ENCODE measurements at regions not wholly inside any gene's neighbourhood (a gene's known extent, or its start where the extent isn't known, plus 50 kb on each side); places are given as distances from the start of the nearest gene placed in this dataset.
"Not testable (repeated sequence)": the region's sequence is repeated elsewhere in the genome, so short reads cannot be mapped to it uniquely, and the experiment has no call there.

DNA sequence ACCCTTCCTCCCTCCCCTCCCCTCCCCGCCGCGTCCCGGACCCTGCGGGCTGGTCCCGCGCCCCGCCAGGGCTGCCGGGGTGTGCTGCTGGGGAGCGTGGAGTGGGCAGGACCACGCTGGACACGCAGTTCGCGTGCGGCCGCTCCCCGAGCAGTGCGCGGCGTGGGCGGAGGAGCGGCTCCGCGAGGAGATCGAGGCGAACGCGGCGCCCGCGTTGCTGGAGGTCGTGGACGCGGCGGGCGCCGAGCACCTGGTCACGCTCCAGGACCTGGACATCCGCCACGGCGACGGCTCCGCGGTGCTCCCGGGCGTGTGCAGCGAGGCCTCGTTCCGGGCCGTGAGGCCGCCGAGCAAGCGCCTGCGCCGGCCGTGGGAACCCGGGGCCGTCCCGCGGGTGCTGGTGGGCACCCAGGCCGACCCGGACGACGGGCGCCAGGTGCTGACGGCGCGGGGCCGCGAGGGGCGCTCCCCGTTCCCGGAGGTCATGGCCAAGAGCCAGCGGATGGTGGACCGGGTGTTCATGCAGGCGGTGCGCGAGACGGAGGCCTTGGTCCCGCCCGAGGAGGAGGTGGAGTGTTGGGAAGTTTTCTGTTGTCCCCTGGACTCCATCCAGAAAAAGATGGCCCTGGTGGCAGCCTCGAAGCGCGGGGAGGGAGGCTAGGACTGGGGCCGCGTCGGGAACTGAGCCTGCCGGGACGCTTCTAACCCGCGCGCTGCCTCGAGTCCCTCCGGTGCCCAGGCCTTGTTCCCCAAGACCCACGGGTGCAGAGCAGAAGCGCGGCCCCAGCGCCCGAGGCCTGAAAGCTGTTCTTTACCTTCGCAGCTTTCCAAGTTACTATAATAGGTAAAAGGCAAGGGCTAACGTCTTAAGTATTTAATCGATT lies 54.7 kb upstream of the EIF5 start:
- H3K27me3 ChIP-seq (ENCODE audit: control insufficient read depth, insufficient read depth, low read length) = peaks cover 40% of the 10 kb centered on the region
- H3K4me3 ChIP-seq (ENCODE audit: low read depth, low read length) = peak overlapping the region; percentile 49
- no peaks in the 10 kb centered on the region for H3K9me3 ChIP-seq (ENCODE audit: control insufficient read depth, insufficient read depth, low read length)
- H3K36me3 ChIP-seq (ENCODE audit: control insufficient read depth, insufficient read depth, low read length) = no peaks in the 10 kb centered on the region
- H3K4me1 ChIP-seq (ENCODE audit: control insufficient read depth, insufficient read depth, low read length) = peaks cover 8% of the 10 kb centered on the region
- no peak overlapping the region for H3K9ac ChIP-seq (ENCODE audit: low read depth, low read length)

DNA sequence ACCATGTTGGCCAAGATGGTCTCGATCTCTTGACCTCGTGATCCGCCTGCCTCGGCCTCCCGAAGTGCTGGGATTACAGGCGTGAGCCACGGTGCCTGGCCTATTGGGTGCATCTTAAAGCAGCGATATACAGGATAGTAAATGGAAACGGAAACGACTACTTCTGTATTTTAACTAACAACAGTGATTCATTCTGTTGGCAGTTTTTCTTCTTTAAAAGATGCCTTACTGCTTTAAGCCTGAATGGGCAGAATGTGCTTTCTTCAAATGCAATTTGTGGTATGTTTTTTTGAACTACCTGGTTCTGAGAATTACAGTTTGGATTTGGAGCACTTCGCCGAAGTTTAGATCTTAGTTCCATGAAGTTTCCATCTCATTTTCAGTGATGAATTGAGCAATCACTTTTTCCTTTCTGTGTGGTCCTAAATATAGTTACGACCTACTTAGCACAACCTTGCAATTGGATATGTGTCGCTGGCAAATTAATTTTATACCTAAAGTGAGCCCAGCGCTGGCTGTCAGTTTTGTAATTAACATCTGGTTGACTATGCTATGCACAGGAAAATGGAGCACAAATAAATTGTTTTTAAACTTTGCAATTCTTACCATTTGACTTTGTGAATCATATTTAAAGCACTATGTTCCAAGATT lies 53.6 kb upstream of the EIF5 start:
- no peaks in the 10 kb centered on the region for H3K9me3 ChIP-seq (ENCODE audit: control insufficient read depth, insufficient read depth, low read length)
- H3K4me1 ChIP-seq (ENCODE audit: control insufficient read depth, insufficient read depth, low read length) = peaks cover 14% of the 10 kb centered on the region
- no peak overlapping the region for H3K4me3 ChIP-seq (ENCODE audit: low read depth, low read length)
- no peaks in the 10 kb centered on the region for H3K36me3 ChIP-seq (ENCODE audit: control insufficient read depth, insufficient read depth, low read length)
- H3K27me3 ChIP-seq (ENCODE audit: control insufficient read depth, insufficient read depth, low read length) = peaks cover 30% of the 10 kb centered on the region
- H3K9ac ChIP-seq (ENCODE audit: low read depth, low read length) = no peak overlapping the region

DNA sequence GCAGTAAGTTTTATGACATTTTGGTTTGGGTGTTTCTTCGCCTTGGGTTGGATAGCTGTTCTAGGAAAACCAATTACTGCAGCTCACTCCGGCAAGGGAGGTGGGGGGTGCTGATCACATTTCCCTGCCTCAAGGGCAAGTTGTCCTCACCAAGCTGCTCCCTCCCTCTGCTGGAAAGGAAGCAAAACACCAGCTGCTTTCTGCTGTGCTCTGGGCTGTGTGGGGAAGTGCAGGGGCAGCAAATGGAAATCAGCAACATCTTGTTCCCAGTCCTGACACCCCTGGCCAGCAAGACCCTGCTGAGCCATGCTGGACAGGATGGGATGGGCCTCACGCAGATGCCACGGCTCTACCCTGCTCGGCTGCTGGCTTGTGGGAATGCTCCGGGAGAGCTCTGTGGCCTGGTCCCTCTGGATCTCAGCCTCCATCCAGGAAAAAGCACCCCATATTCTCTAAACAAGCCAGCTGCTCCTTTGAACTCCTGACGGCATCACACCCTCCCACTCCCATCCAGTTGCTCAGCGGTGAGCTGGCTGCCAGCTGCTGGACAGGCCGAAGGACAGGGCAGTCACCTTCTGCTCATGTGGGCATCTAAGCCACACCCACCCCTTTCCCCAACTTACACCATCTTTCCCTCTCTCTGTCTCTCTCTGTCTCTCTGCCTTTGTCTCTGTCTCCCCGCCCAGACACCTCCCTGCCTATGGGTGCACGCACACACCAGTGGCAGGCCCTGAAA lies 52.4 kb upstream of the EIF5 start:
- Histone ChIP-seq H3K4me3 (ENCODE audit: low read depth, low read length) (no peak overlapping the region), H3K36me3 (ENCODE audit: control insufficient read depth, insufficient read depth, low read length) (no peaks in the 10 kb centered on the region), H3K4me1 (ENCODE audit: control insufficient read depth, insufficient read depth, low read length) (peaks cover 14% of the 10 kb centered on the region), H3K9ac (ENCODE audit: low read depth, low read length) (no peak overlapping the region), H3K9me3 (ENCODE audit: control insufficient read depth, insufficient read depth, low read length) (no peaks in the 10 kb centered on the region), H3K27me3 (ENCODE audit: control insufficient read depth, insufficient read depth, low read length) (peaks cover 21% of the 10 kb centered on the region)

DNA sequence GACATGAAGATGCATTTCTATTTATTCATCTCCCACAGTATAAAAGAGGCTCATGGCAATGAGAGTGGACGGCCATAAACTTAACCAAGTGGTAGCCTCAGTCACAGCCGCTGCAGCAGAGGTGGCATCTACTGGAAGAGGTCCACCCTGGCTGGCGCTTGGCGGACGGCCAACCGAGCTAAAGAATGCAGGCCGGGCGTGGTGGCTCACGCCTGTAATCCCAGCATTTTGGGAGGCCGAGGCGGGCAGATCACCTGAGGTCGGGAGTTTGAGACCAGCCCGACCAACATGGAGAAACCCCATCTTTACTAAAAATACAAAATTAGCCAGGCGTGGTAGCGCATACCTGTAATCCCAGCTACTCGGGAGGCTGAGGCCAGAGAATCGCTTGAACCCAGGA lies 51.7 kb upstream of the EIF5 start:
- not testable (repeated sequence) for H3K9ac ChIP-seq (ENCODE audit: low read depth, low read length); H3K9me3 ChIP-seq (ENCODE audit: control insufficient read depth, insufficient read depth, low read length); H3K36me3 ChIP-seq (ENCODE audit: control insufficient read depth, insufficient read depth, low read length); H3K4me3 ChIP-seq (ENCODE audit: low read depth, low read length)
- Histone ChIP-seq H3K27me3 (ENCODE audit: control insufficient read depth, insufficient read depth, low read length) (peaks cover 18% of the 10 kb centered on the region), H3K4me1 (ENCODE audit: control insufficient read depth, insufficient read depth, low read length) (peaks cover 14% of the 10 kb centered on the region)

DNA sequence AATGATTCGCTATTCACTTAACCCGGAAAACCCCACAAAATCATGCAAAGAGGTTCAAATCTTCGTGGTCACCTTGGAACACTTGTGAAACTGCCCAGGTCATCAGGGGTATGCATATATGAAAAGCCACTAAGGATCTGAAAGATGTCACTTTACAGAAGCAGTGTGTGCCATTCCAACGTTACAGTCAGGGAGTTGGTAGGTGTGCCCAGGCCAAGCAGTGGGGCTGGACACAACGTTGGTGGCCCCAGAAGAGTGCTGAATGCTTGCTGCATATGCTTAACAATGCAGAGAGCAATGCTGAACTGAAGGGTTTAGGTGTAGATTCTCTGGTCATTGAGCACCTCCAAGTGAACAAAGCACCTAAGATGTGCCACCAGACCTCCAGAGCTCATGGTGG lies 51.1 kb upstream of the EIF5 start:
- H3K36me3 ChIP-seq (ENCODE audit: control insufficient read depth, insufficient read depth, low read length) = no peaks in the 10 kb centered on the region
- H3K4me3 ChIP-seq (ENCODE audit: low read depth, low read length) = no peak overlapping the region
- H3K27me3 ChIP-seq (ENCODE audit: control insufficient read depth, insufficient read depth, low read length) = peaks cover 13% of the 10 kb centered on the region
- no peaks in the 10 kb centered on the region for H3K9me3 ChIP-seq (ENCODE audit: control insufficient read depth, insufficient read depth, low read length)
- no peak overlapping the region for H3K9ac ChIP-seq (ENCODE audit: low read depth, low read length)
- H3K4me1 ChIP-seq (ENCODE audit: control insufficient read depth, insufficient read depth, low read length) = peaks cover 14% of the 10 kb centered on the region

DNA sequence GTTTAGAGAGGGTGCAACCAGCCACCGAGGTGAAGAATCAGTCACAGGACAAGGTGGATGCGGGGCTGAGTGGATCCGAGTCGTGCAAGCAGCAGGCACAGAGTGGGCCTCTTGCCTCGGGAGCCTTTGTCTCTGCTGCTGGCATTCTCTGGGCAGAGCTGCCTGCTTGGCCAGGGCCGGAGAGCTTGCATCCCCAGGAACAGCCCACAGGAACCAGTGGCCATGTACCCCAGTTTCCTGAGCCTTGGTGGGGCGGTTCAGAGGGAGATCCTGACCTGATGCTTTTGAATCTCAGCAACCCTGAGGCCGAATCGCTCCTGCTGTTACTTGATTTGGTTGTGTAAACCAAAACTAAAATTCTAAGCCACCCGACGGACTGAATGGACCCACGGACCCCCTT lies 50.1 kb upstream of the EIF5 start:
- H3K4me3 ChIP-seq (ENCODE audit: low read depth, low read length) = no peak overlapping the region
- peaks cover 14% of the 10 kb centered on the region for H3K4me1 ChIP-seq (ENCODE audit: control insufficient read depth, insufficient read depth, low read length)
- H3K9ac ChIP-seq (ENCODE audit: low read depth, low read length) = no peak overlapping the region
- no peaks in the 10 kb centered on the region for H3K36me3 ChIP-seq (ENCODE audit: control insufficient read depth, insufficient read depth, low read length)
- no peaks in the 10 kb centered on the region for H3K9me3 ChIP-seq (ENCODE audit: control insufficient read depth, insufficient read depth, low read length)
- H3K27me3 ChIP-seq (ENCODE audit: control insufficient read depth, insufficient read depth, low read length) = peaks cover 9% of the 10 kb centered on the region
